ENCODE measurements at regions not wholly inside any gene's neighbourhood (a gene's known extent, or its start where the extent isn't known, plus 50 kb on each side); places are given as distances from the start of the nearest gene placed in this dataset.

- TF ChIP-seq POLR2A (IDR thresholded peaks at IDR 0.05; ENCODE audit: low read length) (no peak), GATA1 (IDR thresholded peaks at IDR 0.05; ENCODE audit: low read depth, low read length) (no peak)
These were observed 156.9 kb downstream of the MAFB start for GRCh38 chr20:40532103-40532502.
